Thyroid gland (tissue), 4 donors: ENCODE measurements at regions not wholly inside any gene's neighbourhood (a gene's known extent, or its start where the extent isn't known, plus 50 kb on each side); places are given as distances from the start of the nearest gene placed in this dataset.

Experiments used
- DNase-seq, 2 donors: peaks; one replicate each; pipeline ENCODE4 v3.0.0-alpha.2; 2019
- H3K27ac ChIP-seq, 3 donors: fragments of 200-600 bp; sonication (generic); 1 replicate in 2 of 3; 2 replicates in 1 of 3; pipeline ENCODE4 v1.5.1; 2016 to 2019; ENCODE audit warnings: mild to moderate bottlenecking in 1 of 3, moderate library complexity in 1 of 3
- H3K27me3 ChIP-seq: fragments of 200-600 bp; sonication (generic); one replicate; pipeline ENCODE4 v1.5.1; 2019
- H3K36me3 ChIP-seq, 2 donors: fragments of 200-600 bp; sonication (generic); one replicate each; pipeline ENCODE4 v1.5.1; 2016 to 2019
- H3K4me1 ChIP-seq, 2 donors: fragments of 200-600 bp; sonication (generic); one replicate each; pipeline ENCODE4 v1.5.1; 2017 to 2019
- H3K4me3 ChIP-seq, 3 donors: fragments of 200-600 bp; sonication (generic); replicated peaks in 1 of 3; 1 replicate in 2 of 3; 2 replicates in 1 of 3; pipeline ENCODE4 v1.5.1; 2016; ENCODE audit warnings: mild to moderate bottlenecking in 1 of 3
- H3K9me3 ChIP-seq: fragments of 200-600 bp; sonication (generic); one replicate; pipeline ENCODE4 v1.5.1; 2017
- CTCF ChIP-seq, 6 experiments: fragments of 200-600 bp in 3 of 6; fragments of 450-650 bp in 3 of 6; sonication (generic) in 3 of 6; IDR thresholded peaks; one replicate each; pipeline ENCODE4 v1.5.1; 2016 to 2019; ENCODE audit warnings: antibody characterized with exemption in 6 of 6, mild to moderate bottlenecking in 2 of 6, inconsistent platforms in 1 of 6, moderate library complexity in 1 of 6
- POLR2A ChIP-seq, 2 donors: fragments of 450-650 bp; IDR thresholded peaks; one replicate each; pipeline ENCODE4 v1.6.1; 2017; ENCODE audit warnings: antibody characterized with exemption in 2 of 2, mild to moderate bottlenecking in 2 of 2, moderate library complexity in 1 of 2
- WGBS, 2 donors: methylation state at CpG; one replicate each; pipeline ENCODE4 v1.1.5; 2017; 5-methylcytosine and 5-hydroxymethylcytosine counted together
- intact Hi-C: fragments of 100-400 bp; cut with DNase I; formaldehyde crosslinking; loops from one replicate; pipeline ENCODE4 v1.15.1; 2023

- no peaks in the 10 kb centered on the region for H3K4me1 ChIP-seq
- 72 to 75% methylated on average over 4 of the region's 4 CpGs for WGBS, 2 donors
- H3K9me3 ChIP-seq: no peaks in the 10 kb centered on the region
- TF ChIP-seq CTCF (IDR thresholded peaks at IDR 0.05): no peak
- no peak for TF ChIP-seq POLR2A (IDR thresholded peaks at IDR 0.05)
- no peaks in the 10 kb centered on the region for H3K27me3 ChIP-seq
- DNase-seq: no peak
- no peaks in the 10 kb centered on the region for H3K36me3 ChIP-seq
- no peak overlapping the region for H3K27ac ChIP-seq
- no peak overlapping the region for H3K4me3 ChIP-seq
- intact Hi-C loops: no loop called here
These were observed 125.1 kb upstream of the STT3B start for GRCh38 chr3:31407665-31408064.

GRCh38 chr3:31408720-31409119 lies 124.0 kb upstream of the STT3B start:
- no peaks in the 10 kb centered on the region for H3K27me3 ChIP-seq
- no peak overlapping the region for H3K4me3 ChIP-seq
- no peaks in the 10 kb centered on the region for H3K9me3 ChIP-seq
- TF ChIP-seq CTCF (IDR thresholded peaks at IDR 0.05) (no peak), POLR2A (IDR thresholded peaks at IDR 0.05) (no peak)
- no peak overlapping the region for H3K27ac ChIP-seq
- H3K4me1 ChIP-seq: no peaks in the 10 kb centered on the region
- WGBS, 2 donors: 71 to 74% methylated on average over 3 of the region's 3 CpGs
- intact Hi-C loops: no loop called here
- no peak for DNase-seq
- no peaks in the 10 kb centered on the region for H3K36me3 ChIP-seq

DNA sequence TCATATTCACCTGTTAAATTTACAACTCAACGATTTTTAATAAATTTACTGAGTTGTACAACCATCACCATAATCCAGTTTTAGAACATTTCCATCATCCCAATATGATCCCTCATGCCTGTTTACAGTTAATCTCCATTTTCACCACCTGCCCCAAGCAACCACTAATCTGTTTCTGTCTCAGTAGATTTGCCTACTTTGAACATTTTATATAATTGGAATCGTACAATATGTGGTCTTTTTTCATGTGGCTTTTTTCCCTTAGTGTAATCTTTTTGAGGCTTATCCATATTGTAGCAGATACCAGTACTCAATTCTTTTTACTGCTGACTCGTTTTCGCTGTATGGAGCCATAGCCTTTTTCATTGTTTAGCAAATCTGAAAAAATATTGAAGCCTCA lies 123.3 kb upstream of the STT3B start:
- H3K27ac ChIP-seq: no peak overlapping the region
- no peak overlapping the region for H3K4me3 ChIP-seq
- intact Hi-C loops: no loop called here
- no peak for DNase-seq
- no peaks in the 10 kb centered on the region for H3K27me3 ChIP-seq
- no peak for TF ChIP-seq CTCF (IDR thresholded peaks at IDR 0.05)
- no peak for TF ChIP-seq POLR2A (IDR thresholded peaks at IDR 0.05)
- H3K9me3 ChIP-seq: no peaks in the 10 kb centered on the region
- no peaks in the 10 kb centered on the region for H3K36me3 ChIP-seq
- 93 to 95% methylated on average over 4 of the region's 4 CpGs for whole genome bisulfite sequencing, 2 donors
- no peaks in the 10 kb centered on the region for H3K4me1 ChIP-seq

DNA sequence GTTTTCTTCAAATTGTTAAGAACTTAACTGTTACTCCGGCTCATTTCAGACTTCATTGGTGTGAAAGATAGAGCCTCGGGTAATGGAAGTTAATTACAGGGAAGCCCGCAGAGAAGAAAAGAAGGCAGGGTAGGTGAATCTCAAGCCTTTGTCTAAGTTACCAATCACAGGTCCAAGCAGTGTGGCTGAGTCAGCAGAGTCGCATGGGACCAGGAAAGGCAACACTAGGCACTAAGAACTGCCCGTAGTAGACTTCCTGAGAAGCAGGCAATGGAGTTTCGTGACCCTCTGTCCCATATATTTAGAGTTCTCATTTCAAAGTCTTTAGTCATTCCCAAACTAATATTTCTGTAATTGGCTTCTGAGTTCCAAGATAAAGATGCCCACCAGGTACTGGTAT lies 122.9 kb upstream of the STT3B start:
- Histone ChIP-seq H3K27ac (no peak overlapping the region), H3K9me3 (no peaks in the 10 kb centered on the region), H3K36me3 (no peaks in the 10 kb centered on the region), H3K4me1 (no peaks in the 10 kb centered on the region), H3K4me3 (no peak overlapping the region), H3K27me3 (no peaks in the 10 kb centered on the region)
- no peak for DNase-seq
- TF ChIP-seq CTCF (IDR thresholded peaks at IDR 0.05) (no peak), POLR2A (IDR thresholded peaks at IDR 0.05) (no peak)
- intact Hi-C loops: no loop called here
- 92 to 96% methylated on average over 6 of the region's 6 CpGs for WGBS, 2 donors

DNA sequence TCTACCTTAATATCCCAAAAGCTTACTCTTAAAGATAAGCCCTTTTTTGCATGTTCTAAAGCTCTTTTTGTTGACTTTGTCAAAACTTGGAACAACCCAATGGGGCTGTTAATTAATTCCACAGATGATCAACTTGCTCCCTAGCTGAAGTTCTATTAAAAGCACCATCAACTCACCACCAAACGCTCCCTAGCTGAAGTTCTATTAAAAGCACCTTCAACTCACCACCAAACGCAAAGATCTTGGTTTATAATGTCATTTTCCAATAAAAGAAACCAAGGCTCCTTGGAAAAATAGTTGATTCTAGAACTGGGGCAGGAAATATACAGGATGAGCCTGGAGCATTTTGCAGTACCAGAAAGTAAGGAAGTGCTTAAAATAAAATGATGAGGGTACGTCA lies 122.3 kb upstream of the STT3B start:
- Histone ChIP-seq H3K36me3 (no peaks in the 10 kb centered on the region), H3K4me3 (no peak overlapping the region), H3K9me3 (no peaks in the 10 kb centered on the region), H3K27me3 (no peaks in the 10 kb centered on the region), H3K27ac (no peak overlapping the region), H3K4me1 (no peaks in the 10 kb centered on the region)
- no peak for DNase-seq
- 78 to 82% methylated on average over 3 of the region's 3 CpGs for WGBS, 2 donors
- intact Hi-C loops: no loop called here
- TF ChIP-seq CTCF (IDR thresholded peaks at IDR 0.05) (no peak), POLR2A (IDR thresholded peaks at IDR 0.05) (no peak)
